NCI-H146 treated with DMSO at 0.1 percent for 48 hours (cell line): ENCODE measurements at regions not wholly inside any gene's neighbourhood (a gene's known extent, or its start where the extent isn't known, plus 50 kb on each side); places are given as distances from the start of the nearest gene placed in this dataset.
"Not testable (repeated sequence)": the region's sequence is repeated elsewhere in the genome, so short reads cannot be mapped to it uniquely, and the experiment has no call there.

Experiments
- DNase-seq: peaks from one replicate; lab custom pipeline; 2025; ENCODE audit not compliant: unreplicated experiment; lab: John Stamatoyannopoulos, UW

GRCh38 chr4:128649575-128650205 is 159.8 kb upstream of the JADE1 start:
- no peak for DNase-seq

GRCh38 chr4:128649161-128649560 is 160.3 kb upstream of the JADE1 start:
- no peak for DNase-seq

GRCh38 chr4:128648021-128648420 is 161.5 kb upstream of the JADE1 start:
- DNase-seq: no peak

GRCh38 chr4:128646893-128647292 is 162.6 kb upstream of the JADE1 start:
- DNase-seq: not testable (repeated sequence)

GRCh38 chr4:128644693-128645654 is 164.5 kb upstream of the JADE1 start:
- DNase-seq: not testable (repeated sequence)

- DNase-seq: not testable (repeated sequence)
These were observed 165.4 kb upstream of the JADE1 start for GRCh38 chr4:128644107-128644506.

GRCh38 chr4:128641566-128641965 is 167.9 kb upstream of the JADE1 start:
- DNase-seq: not testable (repeated sequence)

GRCh38 chr4:128639541-128640270 is 169.8 kb upstream of the JADE1 start:
- DNase-seq: no peak

GRCh38 chr4:128636906-128637305 is 172.6 kb upstream of the JADE1 start:
- no peak for DNase-seq

GRCh38 chr4:128635955-128636560 is 173.4 kb upstream of the JADE1 start:
- DNase-seq: no peak

- DNase-seq: peak; percentile 5
These were observed 174.2 kb upstream of the JADE1 start for GRCh38 chr4:128635141-128635954.

- no peak for DNase-seq
These were observed 176.4 kb upstream of the JADE1 start for GRCh38 chr4:128633067-128633466.

- DNase-seq: no peak
These were observed 178.6 kb upstream of the JADE1 start for GRCh38 chr4:128630871-128631270.

GRCh38 chr4:128623508-128624215 is 185.8 kb upstream of the JADE1 start:
- DNase-seq: no peak

GRCh38 chr4:128620279-128620965 is 189.1 kb upstream of the JADE1 start:
- not testable (repeated sequence) for DNase-seq

- no peak for DNase-seq
These were observed 194.3 kb upstream of the JADE1 start for GRCh38 chr4:128615197-128615596.

GRCh38 chr4:128608006-128608405 is 201.5 kb upstream of the JADE1 start:
- no peak for DNase-seq

- no peak for DNase-seq
These were observed 203.3 kb upstream of the JADE1 start for GRCh38 chr4:128606173-128606572.

GRCh38 chr4:128604840-128605239 is 204.7 kb upstream of the JADE1 start:
- DNase-seq: no peak
